ENCODE measurements at regions not wholly inside any gene's neighbourhood (a gene's known extent, or its start where the extent isn't known, plus 50 kb on each side); places are given as distances from the start of the nearest gene placed in this dataset.

DNA sequence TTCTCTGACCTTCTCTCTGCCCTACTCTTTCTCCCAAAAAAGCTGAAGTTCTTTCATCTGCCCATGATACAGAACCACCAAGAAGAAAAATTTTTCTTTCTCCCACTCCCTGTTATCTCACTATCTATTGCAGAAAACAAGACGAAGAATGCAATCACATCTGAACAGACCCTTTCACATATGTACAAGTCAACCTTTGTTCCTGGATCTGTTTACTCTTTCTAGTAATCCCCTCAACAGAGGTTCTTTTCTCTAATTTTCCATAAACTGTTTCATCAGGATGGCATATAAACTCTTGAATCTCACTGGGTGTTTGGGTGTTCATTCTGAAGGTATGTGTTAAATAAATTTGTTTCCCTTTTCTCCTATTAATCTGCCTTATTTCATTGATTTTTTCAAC lies 1262.7 kb upstream of the NRXN1 start:
- Histone ChIP-seq H3K27me3 (ENCODE audit: control insufficient read depth, insufficient read depth, low read length) (no peaks in the 10 kb centered on the region), H3K36me3 (ENCODE audit: control insufficient read depth, insufficient read depth, low read length) (no peaks in the 10 kb centered on the region), H3K4me3 (ENCODE audit: low read depth, low read length) (no peak overlapping the region)
- DNase-seq (ENCODE audit: low read depth), result no peak
- TF ChIP-seq, protein P1, sequence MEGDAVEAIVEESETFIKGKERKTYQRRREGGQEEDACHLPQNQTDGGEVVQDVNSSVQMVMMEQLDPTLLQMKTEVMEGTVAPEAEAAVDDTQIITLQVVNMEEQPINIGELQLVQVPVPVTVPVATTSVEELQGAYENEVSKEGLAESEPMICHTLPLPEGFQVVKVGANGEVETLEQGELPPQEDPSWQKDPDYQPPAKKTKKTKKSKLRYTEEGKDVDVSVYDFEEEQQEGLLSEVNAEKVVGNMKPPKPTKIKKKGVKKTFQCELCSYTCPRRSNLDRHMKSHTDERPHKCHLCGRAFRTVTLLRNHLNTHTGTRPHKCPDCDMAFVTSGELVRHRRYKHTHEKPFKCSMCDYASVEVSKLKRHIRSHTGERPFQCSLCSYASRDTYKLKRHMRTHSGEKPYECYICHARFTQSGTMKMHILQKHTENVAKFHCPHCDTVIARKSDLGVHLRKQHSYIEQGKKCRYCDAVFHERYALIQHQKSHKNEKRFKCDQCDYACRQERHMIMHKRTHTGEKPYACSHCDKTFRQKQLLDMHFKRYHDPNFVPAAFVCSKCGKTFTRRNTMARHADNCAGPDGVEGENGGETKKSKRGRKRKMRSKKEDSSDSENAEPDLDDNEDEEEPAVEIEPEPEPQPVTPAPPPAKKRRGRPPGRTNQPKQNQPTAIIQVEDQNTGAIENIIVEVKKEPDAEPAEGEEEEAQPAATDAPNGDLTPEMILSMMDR (IDR thresholded peaks at IDR 0.05; ENCODE audit: insufficient read depth, low read length, poor library complexity, severe bottlenecking), result no peak

DNA sequence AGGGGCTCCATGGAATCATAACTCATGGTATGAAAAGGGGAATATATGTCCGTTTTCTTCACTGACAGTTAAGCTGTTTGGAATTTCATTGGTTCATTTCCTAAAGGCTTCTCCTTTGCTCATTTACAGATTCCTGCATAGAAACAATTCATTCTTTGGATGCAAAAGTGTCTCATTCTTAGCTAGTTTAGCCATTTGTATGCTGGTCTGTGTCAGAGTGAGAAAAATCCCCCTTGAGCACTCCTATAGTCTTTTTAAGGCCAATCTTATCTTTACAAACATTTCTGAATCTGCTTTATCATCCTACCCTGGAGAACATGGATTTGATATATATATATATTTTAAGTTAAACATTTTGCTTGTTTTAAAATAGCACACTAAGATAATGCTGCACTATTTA lies 1260.9 kb upstream of the NRXN1 start:
- Histone ChIP-seq H3K27me3 (ENCODE audit: control insufficient read depth, insufficient read depth, low read length) (no peaks in the 10 kb centered on the region), H3K4me3 (ENCODE audit: low read depth, low read length) (no peak overlapping the region), H3K36me3 (ENCODE audit: control insufficient read depth, insufficient read depth, low read length) (no peaks in the 10 kb centered on the region)
- TF ChIP-seq, protein P1 (IDR thresholded peaks at IDR 0.05; ENCODE audit: insufficient read depth, low read length, poor library complexity, severe bottlenecking), result no peak
- no peak for DNase-seq (ENCODE audit: low read depth)

DNA sequence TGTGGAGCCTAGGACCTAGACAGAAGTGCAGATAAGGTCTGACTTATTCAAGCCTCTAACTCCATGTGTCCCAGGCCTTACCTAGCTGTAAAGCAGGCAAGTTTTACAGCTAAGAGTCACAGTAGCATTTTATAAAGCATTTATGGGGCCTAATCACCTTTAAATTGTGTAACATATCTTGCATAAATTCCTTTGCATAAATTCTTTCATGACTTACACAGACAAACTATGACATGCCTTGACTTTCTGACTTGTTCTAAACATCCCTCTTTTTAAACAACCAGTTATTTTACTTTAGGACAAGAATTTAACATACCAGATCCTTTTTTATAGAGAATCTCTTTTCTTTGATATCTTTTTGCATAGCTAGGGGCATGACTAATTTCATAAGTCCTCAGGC lies 1257.8 kb upstream of the NRXN1 start:
- H3K36me3 ChIP-seq (ENCODE audit: control insufficient read depth, insufficient read depth, low read length), result no peaks in the 10 kb centered on the region
- TF ChIP-seq, protein P1 (IDR thresholded peaks at IDR 0.05; ENCODE audit: insufficient read depth, low read length, poor library complexity, severe bottlenecking), result no peak
- H3K27me3 ChIP-seq (ENCODE audit: control insufficient read depth, insufficient read depth, low read length), result no peaks in the 10 kb centered on the region
- DNase-seq (ENCODE audit: low read depth), result no peak
- no peak overlapping the region for H3K4me3 ChIP-seq (ENCODE audit: low read depth, low read length)

DNA sequence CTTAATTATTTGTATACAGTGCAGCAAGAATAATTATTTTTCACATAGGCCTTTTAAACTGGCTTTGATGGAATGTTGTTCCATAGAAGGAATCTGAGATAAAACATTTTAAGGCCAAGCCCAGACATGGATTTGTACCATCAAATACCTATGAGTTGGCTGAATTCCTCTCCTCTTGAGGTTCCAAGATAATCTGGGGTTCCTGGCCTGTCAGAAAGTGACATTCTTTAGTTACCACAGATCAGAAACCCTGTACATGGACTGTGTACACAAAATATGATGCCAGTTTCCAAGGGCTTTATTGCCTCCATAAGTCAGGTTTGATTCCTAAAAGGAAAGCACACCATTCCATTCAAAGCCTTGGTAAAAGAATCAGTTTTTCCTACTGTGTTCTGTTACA lies 1256.7 kb upstream of the NRXN1 start:
- TF ChIP-seq, protein P1 (IDR thresholded peaks at IDR 0.05; ENCODE audit: insufficient read depth, low read length, poor library complexity, severe bottlenecking), result no peak
- Histone ChIP-seq H3K36me3 (ENCODE audit: control insufficient read depth, insufficient read depth, low read length) (no peaks in the 10 kb centered on the region), H3K27me3 (ENCODE audit: control insufficient read depth, insufficient read depth, low read length) (no peaks in the 10 kb centered on the region), H3K4me3 (ENCODE audit: low read depth, low read length) (no peak overlapping the region)
- DNase-seq (ENCODE audit: low read depth), result no peak

DNA sequence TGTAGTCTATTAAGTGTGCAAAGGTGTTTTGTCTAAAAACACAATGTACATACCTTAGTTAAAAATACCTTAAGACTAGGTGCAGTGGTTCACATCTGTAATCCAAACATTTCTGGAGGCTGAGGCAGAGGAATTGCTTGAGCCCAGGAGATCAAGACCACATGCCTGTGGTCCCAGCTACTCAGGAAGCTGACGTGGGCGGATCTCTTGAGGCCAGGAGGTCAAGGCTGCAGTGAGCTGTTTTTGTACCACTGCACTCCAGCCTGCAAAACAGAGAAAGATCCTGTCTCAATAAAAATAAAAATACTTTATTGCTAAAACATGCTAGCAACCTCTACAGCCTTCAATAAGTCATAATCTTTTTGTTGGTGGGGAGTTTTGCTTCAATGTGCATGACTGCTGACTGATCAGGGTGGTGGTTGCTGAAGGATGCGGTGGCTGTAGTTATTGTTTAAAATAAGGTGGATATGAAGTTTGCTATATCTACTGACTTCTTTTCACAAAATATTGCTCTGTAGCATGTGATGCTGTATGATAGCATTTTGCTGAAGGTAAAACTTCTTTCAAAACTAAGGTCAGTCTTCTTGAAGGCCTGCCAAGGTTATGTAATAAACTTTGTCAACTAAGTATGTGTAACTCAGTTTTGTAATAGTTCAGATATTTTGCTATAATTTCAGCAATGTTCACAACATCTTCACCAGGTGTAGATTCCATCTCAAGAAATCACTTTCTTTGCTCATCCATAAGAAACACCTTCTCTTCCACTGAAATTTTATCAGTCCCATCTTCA lies 1238.0 kb upstream of the NRXN1 start:
- peak; percentile 18 for DNase-seq (ENCODE audit: low read depth)
- no peak overlapping the region for H3K4me3 ChIP-seq (ENCODE audit: low read depth, low read length)
- H3K27me3 ChIP-seq (ENCODE audit: control insufficient read depth, insufficient read depth, low read length), result no peaks in the 10 kb centered on the region
- no peaks in the 10 kb centered on the region for H3K36me3 ChIP-seq (ENCODE audit: control insufficient read depth, insufficient read depth, low read length)
- TF ChIP-seq, protein P1 (IDR thresholded peaks at IDR 0.05; ENCODE audit: insufficient read depth, low read length, poor library complexity, severe bottlenecking), result no peak

DNA sequence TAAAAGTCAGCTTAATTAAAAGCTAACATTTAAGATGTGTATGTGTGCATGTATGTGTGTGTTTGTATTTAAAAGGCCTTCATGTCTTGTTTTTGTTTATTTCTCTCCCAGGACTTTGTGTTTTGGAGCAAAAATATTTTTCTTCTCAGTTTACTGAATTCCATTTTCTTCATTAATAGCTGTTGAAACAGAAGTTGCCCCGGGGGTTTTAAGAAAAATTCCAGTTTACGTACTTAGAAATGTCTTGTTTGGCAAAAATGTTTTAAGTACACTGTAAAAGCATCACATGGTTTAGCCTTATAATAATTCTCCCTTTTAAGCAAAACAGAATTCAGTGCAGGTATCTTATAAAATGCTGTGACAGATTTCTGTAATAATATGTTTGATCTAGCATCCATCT lies 1233.0 kb upstream of the NRXN1 start:
- TF ChIP-seq, protein P1 (IDR thresholded peaks at IDR 0.05; ENCODE audit: insufficient read depth, low read length, poor library complexity, severe bottlenecking), result no peak
- Histone ChIP-seq H3K27me3 (ENCODE audit: control insufficient read depth, insufficient read depth, low read length) (no peaks in the 10 kb centered on the region), H3K36me3 (ENCODE audit: control insufficient read depth, insufficient read depth, low read length) (no peaks in the 10 kb centered on the region), H3K4me3 (ENCODE audit: low read depth, low read length) (no peak overlapping the region)
- DNase-seq (ENCODE audit: low read depth), result no peak
